ENCODE measurements at regions not wholly inside any gene's neighbourhood (a gene's known extent, or its start where the extent isn't known, plus 50 kb on each side); places are given as distances from the start of the nearest gene placed in this dataset.
A peak's percentile ranks its signal among the peaks of the same experiment; 100 is the strongest.

GRCh38 chr21:27448960-27449359 is 482.1 kb upstream of the ADAMTS5 start:
- Histone ChIP-seq H2AFZ (replicated peaks) (no peak overlapping the region), H3K4me1 (peaks cover 17% of the 10 kb centered on the region), H3K36me3 (no peaks in the 10 kb centered on the region), H3K9me3 (ENCODE audit: low read depth) (no peaks in the 10 kb centered on the region), H3K27me3 (no peaks in the 10 kb centered on the region), H3F3A (ENCODE audit: low read depth) (no peaks in the 10 kb centered on the region), H4K20me1 (ENCODE audit: low read depth) (no peaks in the 10 kb centered on the region), H3K27ac (no peak overlapping the region), H3K4me2 (no peak overlapping the region), H3K79me2 (ENCODE audit: low read depth) (no peaks in the 10 kb centered on the region), H3K4me3 (no peak overlapping the region), H3K9ac (no peak overlapping the region)
- Mint-ChIP-seq H3K4me1 (peaks cover 6% of the 10 kb centered on the region), H3K36me3 (no peaks in the 10 kb centered on the region), H3K27me3 (ENCODE audit: insufficient read depth, low read depth) (no peaks in the 10 kb centered on the region), H3K4me3 (no peak overlapping the region), H3K27ac (no peak overlapping the region), H3K9me3 (peaks cover 2% of the 10 kb centered on the region)
- no peak for TF ChIP-seq EZH2phosphoT487 (IDR thresholded peaks at IDR 0.05)
- no peak for TF ChIP-seq CTCF (IDR thresholded peaks at IDR 0.05)
- no peak for TF ChIP-seq EZH2 (IDR thresholded peaks at IDR 0.05)
- DNase-seq (ENCODE audit: low spot score): peak; percentile 64

GRCh38 chr21:27447843-27448242 is 481.0 kb upstream of the ADAMTS5 start:
- no peaks in the 10 kb centered on the region for H3K79me2 ChIP-seq (ENCODE audit: low read depth)
- H2AFZ ChIP-seq (replicated peaks): no peak overlapping the region
- H3K27me3 Mint-ChIP-seq (ENCODE audit: insufficient read depth, low read depth): no peaks in the 10 kb centered on the region
- peaks cover 6% of the 10 kb centered on the region for H3K4me1 Mint-ChIP-seq
- TF ChIP-seq EZH2phosphoT487 (IDR thresholded peaks at IDR 0.05) (no peak), CTCF (IDR thresholded peaks at IDR 0.05) (no peak), EZH2 (IDR thresholded peaks at IDR 0.05) (no peak)
- no peak overlapping the region for H3K27ac ChIP-seq
- H3K36me3 Mint-ChIP-seq: no peaks in the 10 kb centered on the region
- peaks cover 17% of the 10 kb centered on the region for H3K4me1 ChIP-seq
- no peaks in the 10 kb centered on the region for H3K9me3 ChIP-seq (ENCODE audit: low read depth)
- no peak overlapping the region for H3K4me3 Mint-ChIP-seq
- peaks cover 2% of the 10 kb centered on the region for H3K9me3 Mint-ChIP-seq
- no peak overlapping the region for H3K27ac Mint-ChIP-seq
- H3K36me3 ChIP-seq: no peaks in the 10 kb centered on the region
- no peaks in the 10 kb centered on the region for H4K20me1 ChIP-seq (ENCODE audit: low read depth)
- H3K9ac ChIP-seq: no peak overlapping the region
- DNase-seq (ENCODE audit: low spot score): no peak
- H3K4me3 ChIP-seq: no peak overlapping the region
- no peaks in the 10 kb centered on the region for H3F3A ChIP-seq (ENCODE audit: low read depth)
- no peaks in the 10 kb centered on the region for H3K27me3 ChIP-seq
- H3K4me2 ChIP-seq: no peak overlapping the region

- Histone ChIP-seq H3K79me2 (ENCODE audit: low read depth) (no peaks in the 10 kb centered on the region), H3F3A (ENCODE audit: low read depth) (no peaks in the 10 kb centered on the region), H3K36me3 (no peaks in the 10 kb centered on the region), H2AFZ (replicated peaks) (no peak overlapping the region), H3K27ac (no peak overlapping the region), H3K27me3 (no peaks in the 10 kb centered on the region), H3K9ac (no peak overlapping the region), H3K4me1 (no peaks in the 10 kb centered on the region), H3K4me3 (no peak overlapping the region), H3K4me2 (no peak overlapping the region), H3K9me3 (ENCODE audit: low read depth) (no peaks in the 10 kb centered on the region), H4K20me1 (ENCODE audit: low read depth) (no peaks in the 10 kb centered on the region)
- no peak overlapping the region for H3K27ac Mint-ChIP-seq
- DNase-seq (ENCODE audit: low spot score): no peak
- H3K4me3 Mint-ChIP-seq: no peak overlapping the region
- H3K27me3 Mint-ChIP-seq (ENCODE audit: insufficient read depth, low read depth): no peaks in the 10 kb centered on the region
- H3K4me1 Mint-ChIP-seq: no peaks in the 10 kb centered on the region
- no peaks in the 10 kb centered on the region for H3K9me3 Mint-ChIP-seq
- TF ChIP-seq EZH2 (IDR thresholded peaks at IDR 0.05) (no peak), CTCF (IDR thresholded peaks at IDR 0.05) (no peak), EZH2phosphoT487 (IDR thresholded peaks at IDR 0.05) (no peak)
- H3K36me3 Mint-ChIP-seq: no peaks in the 10 kb centered on the region
Observed at GRCh38 chr21:27429710-27430341, 462.9 kb upstream of the ADAMTS5 start.
